ENCODE measurements at regions not wholly inside any gene's neighbourhood (a gene's known extent, or its start where the extent isn't known, plus 50 kb on each side); places are given as distances from the start of the nearest gene placed in this dataset.

DNA sequence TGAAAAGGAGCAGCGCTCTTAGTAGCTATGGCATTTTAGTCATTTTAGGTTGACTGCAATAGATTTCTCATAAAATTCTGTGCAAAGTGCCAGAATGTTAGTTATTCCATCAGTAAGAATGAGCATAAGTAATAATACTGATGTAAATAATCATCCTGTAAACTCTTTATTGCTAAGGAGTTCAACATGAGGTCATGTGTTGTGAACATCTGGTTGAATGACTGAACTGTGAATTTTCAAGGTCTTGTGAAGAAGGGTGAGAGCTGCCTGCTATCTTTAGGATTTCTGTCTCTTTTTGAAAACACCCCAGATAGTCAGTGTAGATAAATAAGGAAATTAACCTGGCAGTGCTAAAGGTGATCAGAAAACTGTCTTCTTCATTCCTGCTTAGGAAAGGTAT, 333.4 kb upstream of the TBC1D5 start:
- no peaks in the 10 kb centered on the region for H3K36me3 ChIP-seq (ENCODE audit: control insufficient read depth, insufficient read depth, low read length)
- TF ChIP-seq, protein P1, sequence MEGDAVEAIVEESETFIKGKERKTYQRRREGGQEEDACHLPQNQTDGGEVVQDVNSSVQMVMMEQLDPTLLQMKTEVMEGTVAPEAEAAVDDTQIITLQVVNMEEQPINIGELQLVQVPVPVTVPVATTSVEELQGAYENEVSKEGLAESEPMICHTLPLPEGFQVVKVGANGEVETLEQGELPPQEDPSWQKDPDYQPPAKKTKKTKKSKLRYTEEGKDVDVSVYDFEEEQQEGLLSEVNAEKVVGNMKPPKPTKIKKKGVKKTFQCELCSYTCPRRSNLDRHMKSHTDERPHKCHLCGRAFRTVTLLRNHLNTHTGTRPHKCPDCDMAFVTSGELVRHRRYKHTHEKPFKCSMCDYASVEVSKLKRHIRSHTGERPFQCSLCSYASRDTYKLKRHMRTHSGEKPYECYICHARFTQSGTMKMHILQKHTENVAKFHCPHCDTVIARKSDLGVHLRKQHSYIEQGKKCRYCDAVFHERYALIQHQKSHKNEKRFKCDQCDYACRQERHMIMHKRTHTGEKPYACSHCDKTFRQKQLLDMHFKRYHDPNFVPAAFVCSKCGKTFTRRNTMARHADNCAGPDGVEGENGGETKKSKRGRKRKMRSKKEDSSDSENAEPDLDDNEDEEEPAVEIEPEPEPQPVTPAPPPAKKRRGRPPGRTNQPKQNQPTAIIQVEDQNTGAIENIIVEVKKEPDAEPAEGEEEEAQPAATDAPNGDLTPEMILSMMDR (IDR thresholded peaks at IDR 0.05; ENCODE audit: insufficient read depth, low read depth, low read length) = no peak
- DNase-seq (ENCODE audit: low read depth) = no peak
- no peaks in the 10 kb centered on the region for H3K27me3 ChIP-seq (ENCODE audit: control insufficient read depth, insufficient read depth, low read length)
- CTCF ChIA-PET = no interaction called here
- POLR2A ChIA-PET = no interaction called here
- no peak overlapping the region for H3K4me3 ChIP-seq (ENCODE audit: low read depth, low read length)

GRCh38 chr3:18071833-18072232, 329.4 kb upstream of the TBC1D5 start:
- TF ChIP-seq, protein P1 (IDR thresholded peaks at IDR 0.05; ENCODE audit: insufficient read depth, low read depth, low read length) = no peak
- H3K27me3 ChIP-seq (ENCODE audit: control insufficient read depth, insufficient read depth, low read length) = no peaks in the 10 kb centered on the region
- DNase-seq (ENCODE audit: low read depth) = no peak
- H3K36me3 ChIP-seq (ENCODE audit: control insufficient read depth, insufficient read depth, low read length) = no peaks in the 10 kb centered on the region
- ChIA-PET CTCF (no interaction called here), POLR2A (no interaction called here)
- no peak overlapping the region for H3K4me3 ChIP-seq (ENCODE audit: low read depth, low read length)

DNA sequence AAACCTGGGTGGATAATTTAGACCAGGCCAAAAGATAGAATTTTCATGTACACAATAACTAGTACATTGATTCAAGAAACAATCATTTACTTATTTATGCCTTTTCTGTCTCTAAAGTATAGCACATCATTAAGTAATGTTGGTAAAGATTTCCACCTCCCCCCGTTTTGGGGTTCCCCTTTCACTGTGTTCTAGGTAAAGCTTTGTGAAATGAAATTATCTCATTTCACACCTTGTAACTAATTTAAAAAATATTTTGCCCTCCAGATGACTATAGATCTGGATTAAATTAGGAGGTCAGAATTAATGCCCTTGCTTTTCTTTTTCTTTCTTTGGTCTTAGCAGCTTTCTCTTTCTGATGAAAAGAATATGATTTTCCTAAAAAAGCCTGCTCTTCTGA, 328.5 kb upstream of the TBC1D5 start:
- CTCF ChIA-PET = no interaction called here
- TF ChIP-seq, protein P1 (IDR thresholded peaks at IDR 0.05; ENCODE audit: insufficient read depth, low read depth, low read length) = no peak
- no peak overlapping the region for H3K4me3 ChIP-seq (ENCODE audit: low read depth, low read length)
- POLR2A ChIA-PET = no interaction called here
- H3K36me3 ChIP-seq (ENCODE audit: control insufficient read depth, insufficient read depth, low read length) = no peaks in the 10 kb centered on the region
- no peaks in the 10 kb centered on the region for H3K27me3 ChIP-seq (ENCODE audit: control insufficient read depth, insufficient read depth, low read length)
- no peak for DNase-seq (ENCODE audit: low read depth)

GRCh38 chr3:18070231-18070630, 327.8 kb upstream of the TBC1D5 start:
- ChIA-PET CTCF (no interaction called here), POLR2A (no interaction called here)
- TF ChIP-seq, protein P1 (IDR thresholded peaks at IDR 0.05; ENCODE audit: insufficient read depth, low read depth, low read length) = no peak
- Histone ChIP-seq H3K27me3 (ENCODE audit: control insufficient read depth, insufficient read depth, low read length) (no peaks in the 10 kb centered on the region), H3K36me3 (ENCODE audit: control insufficient read depth, insufficient read depth, low read length) (no peaks in the 10 kb centered on the region), H3K4me3 (ENCODE audit: low read depth, low read length) (no peak overlapping the region)
- DNase-seq (ENCODE audit: low read depth) = no peak

DNA sequence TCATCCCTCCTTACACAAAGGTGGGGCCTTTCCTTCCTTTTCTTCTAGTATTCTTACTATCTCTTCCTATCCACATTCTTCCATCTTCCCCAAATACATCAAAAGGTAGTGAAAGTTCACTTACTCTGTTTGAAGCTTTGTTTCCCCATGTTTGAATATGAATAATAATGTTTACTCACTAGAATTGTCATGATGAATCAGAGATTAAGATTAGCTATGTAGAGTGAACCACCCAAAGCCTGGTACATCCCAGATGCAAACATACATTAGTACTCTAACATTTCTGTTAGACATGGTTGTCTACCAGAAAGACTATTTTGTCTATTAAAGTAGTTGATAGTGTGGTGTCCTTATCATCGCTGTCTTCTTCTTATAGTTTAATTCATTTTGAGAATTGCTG, 327.1 kb upstream of the TBC1D5 start:
- no peaks in the 10 kb centered on the region for H3K27me3 ChIP-seq (ENCODE audit: control insufficient read depth, insufficient read depth, low read length)
- ChIA-PET POLR2A (no interaction called here), CTCF (no interaction called here)
- no peaks in the 10 kb centered on the region for H3K36me3 ChIP-seq (ENCODE audit: control insufficient read depth, insufficient read depth, low read length)
- no peak overlapping the region for H3K4me3 ChIP-seq (ENCODE audit: low read depth, low read length)
- TF ChIP-seq, protein P1 (IDR thresholded peaks at IDR 0.05; ENCODE audit: insufficient read depth, low read depth, low read length) = no peak
- no peak for DNase-seq (ENCODE audit: low read depth)

Measured in BJ (cell line).